Tibial nerve (tissue), 3 donors: ENCODE measurements at regions not wholly inside any gene's neighbourhood (a gene's known extent, or its start where the extent isn't known, plus 50 kb on each side); places are given as distances from the start of the nearest gene placed in this dataset.

ENCODE experiments used
- CTCF ChIP-seq, 5 experiments: fragments of 200-600 bp in 3 of 5; fragments of 450-650 bp in 2 of 5; sonication (generic) in 3 of 5; IDR thresholded peaks; one replicate each; pipeline ENCODE4 v1.5.1; 2016 to 2019; ENCODE audit warnings: antibody characterized with exemption in 5 of 5, mild to moderate bottlenecking in 3 of 5, moderate library complexity in 2 of 5
- POLR2A ChIP-seq, 2 donors: fragments of 450-650 bp; IDR thresholded peaks; one replicate each; pipeline ENCODE4 v1.6.1; 2017; ENCODE audit warnings: antibody characterized with exemption in 2 of 2, mild to moderate bottlenecking in 2 of 2, moderate library complexity in 2 of 2

- TF ChIP-seq POLR2A (IDR thresholded peaks at IDR 0.05) (no peak), CTCF (IDR thresholded peaks at IDR 0.05) (no peak)
These were observed 50.8 kb upstream of the TAGAP start for GRCh38 chr6:159095616-159096015.
